SK-N-SH (cell line): ENCODE measurements at regions not wholly inside any gene's neighbourhood (a gene's known extent, or its start where the extent isn't known, plus 50 kb on each side); places are given as distances from the start of the nearest gene placed in this dataset.

Source experiments
- CTCF ChIP-seq: fragments of 200-600 bp; sonication (generic); IDR thresholded peaks from 2 replicates; pipeline ENCODE4 v1.6.1; 2017; ENCODE audit warnings: antibody characterized with exemption, mild to moderate bottlenecking, moderate library complexity
- EP300 ChIP-seq, 2 experiments: IDR thresholded peaks; 2 replicates each; pipeline versions ENCODE4 v1.4.0 to v1.6.1; 2012; ENCODE audit warnings: borderline replicate concordance in 1 of 2, low read depth in 1 of 2, low read length in 1 of 2
- FOXM1 ChIP-seq: IDR thresholded peaks from 2 replicates; pipeline ENCODE4 v1.4.0; 2012; ENCODE audit warnings: low read depth, mild to moderate bottlenecking
- GATA2 ChIP-seq: sonication (generic); formaldehyde crosslinking; IDR thresholded peaks from 2 replicates; pipeline ENCODE4 v1.5.0; 2020; ENCODE audit warnings: mild to moderate bottlenecking, missing genetic modification reagents
- SIN3A ChIP-seq: IDR thresholded peaks from 2 replicates; pipeline ENCODE4 v1.6.1; 2012; ENCODE audit warnings: low read depth, mild to moderate bottlenecking, low read length, moderate library complexity, borderline replicate concordance
- TAF1 ChIP-seq: IDR thresholded peaks from 2 replicates; pipeline ENCODE4 v1.6.1; 2012; ENCODE audit warnings: low read depth, mild to moderate bottlenecking, low read length, moderate library complexity, borderline replicate concordance
- TEAD4 ChIP-seq: IDR thresholded peaks from 2 replicates; pipeline ENCODE4 v1.4.0; 2012; ENCODE audit warnings: mild to moderate bottlenecking, borderline replicate concordance; ENCODE audit not compliant: insufficient read depth
- ZBTB33 ChIP-seq: IDR thresholded peaks from 2 replicates; pipeline ENCODE4 v1.4.0; 2012; ENCODE audit warnings: low read depth, borderline replicate concordance

GRCh38 chr5:141743866-141744272 lies 61.8 kb upstream of the ARAP3 start:
- TF ChIP-seq TAF1 (no peak), EP300 (IDR thresholded peaks at IDR 0.05; ENCODE audit: borderline replicate concordance in 1 of 2, low read depth in 1 of 2, low read length in 1 of 2) (no peak), ZBTB33 (no peak), GATA2 (CRISPR knock-in tag) (no peak), FOXM1 (no peak), TEAD4 (no peak), CTCF (no peak), SIN3A (no peak)
